ENCODE measurements at regions not wholly inside any gene's neighbourhood (a gene's known extent, or its start where the extent isn't known, plus 50 kb on each side); places are given as distances from the start of the nearest gene placed in this dataset.

- TF ChIP-seq CTCF (IDR thresholded peaks at IDR 0.05) (no peak), POLR2A (IDR thresholded peaks at IDR 0.05) (no peak)
These were observed 552.0 kb upstream of the ST8SIA4 start for GRCh38 chr5:101455048-101455447.
